Naive B cell (primary cell): ENCODE measurements at regions not wholly inside any gene's neighbourhood (a gene's known extent, or its start where the extent isn't known, plus 50 kb on each side); places are given as distances from the start of the nearest gene placed in this dataset.

ENCODE experiments used
- ATAC-seq, 2 donors: fragments of 150-1000 bp; cut with Tn5 transposase; 2 replicates each; pipeline ENCODE4 v1.10.0; 2021; ENCODE audit warnings: low read depth in 2 of 2, mild to moderate bottlenecking in 2 of 2, moderate library complexity in 2 of 2
- DNase-seq: peaks from one replicate; pipeline ENCODE4 v3.0.0; 2022
- H3K27ac Mint-ChIP-seq, 6 donors: one replicate each; pipeline ENCODE4 v1.8.0; 2020 to 2022; ENCODE audit warnings: mild to moderate bottlenecking in 6 of 6, mixed read lengths in 6 of 6, moderate library complexity in 5 of 6, inconsistent platforms in 2 of 6
- H3K27me3 Mint-ChIP-seq, 3 donors: one replicate each; pipeline ENCODE4 v1.8.0; 2021 to 2022; ENCODE audit warnings: mixed read lengths in 3 of 3, mild to moderate bottlenecking in 1 of 3
- H3K36me3 Mint-ChIP-seq, 2 donors: one replicate each; pipeline ENCODE4 v1.8.0; 2020 to 2022; ENCODE audit warnings: mixed read lengths in 2 of 2, inconsistent platforms in 1 of 2, mild to moderate bottlenecking in 1 of 2
- H3K4me1 Mint-ChIP-seq, 3 donors: one replicate each; pipeline ENCODE4 v1.8.0; 2020 to 2022; ENCODE audit warnings: mixed read lengths in 3 of 3, inconsistent platforms in 1 of 3, mild to moderate bottlenecking in 1 of 3, moderate library complexity in 1 of 3
- H3K4me3 Mint-ChIP-seq, 8 donors: one replicate each; pipeline ENCODE4 v1.8.0; 2020 to 2022; ENCODE audit warnings: mild to moderate bottlenecking in 8 of 8, mixed read lengths in 8 of 8, moderate library complexity in 8 of 8, inconsistent platforms in 2 of 8
- H3K9me3 Mint-ChIP-seq, 7 donors: one replicate each; pipeline ENCODE4 v1.8.0; 2020 to 2022; ENCODE audit warnings: mixed read lengths in 7 of 7, mild to moderate bottlenecking in 5 of 7, inconsistent platforms in 2 of 7, moderate library complexity in 1 of 7

DNA sequence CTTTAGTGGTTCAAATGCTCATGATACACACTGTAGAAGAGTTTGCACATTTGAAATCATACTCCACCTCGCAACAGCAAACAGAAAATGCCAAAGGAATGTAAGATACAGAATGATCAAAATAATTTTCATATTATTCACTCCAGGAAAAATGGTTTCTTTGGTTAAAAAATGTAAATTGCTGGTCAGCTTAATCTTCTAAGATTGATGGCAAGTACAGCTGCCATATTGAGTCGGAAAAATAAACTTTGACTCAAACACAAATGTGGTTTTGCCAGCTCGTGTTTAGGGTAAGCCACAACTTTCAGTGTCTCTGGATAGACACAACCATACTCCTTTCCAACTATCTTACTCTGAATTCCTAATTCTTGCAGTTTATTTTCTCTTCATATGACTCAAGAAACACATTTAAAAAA lies 154.9 kb upstream of the SMIM21 start:
- H3K27ac Mint-ChIP-seq: no peak overlapping the region
- H3K4me3 Mint-ChIP-seq: no peak overlapping the region
- no peaks in the 10 kb centered on the region for H3K27me3 Mint-ChIP-seq
- H3K36me3 Mint-ChIP-seq: no peaks in the 10 kb centered on the region
- peaks cover 0 to 6% (median 0%) of the 10 kb centered on the region in 7 donors for H3K9me3 Mint-ChIP-seq
- DNase-seq (no peak), ATAC-seq (no peak)
- H3K4me1 Mint-ChIP-seq: no peaks in the 10 kb centered on the region

DNA sequence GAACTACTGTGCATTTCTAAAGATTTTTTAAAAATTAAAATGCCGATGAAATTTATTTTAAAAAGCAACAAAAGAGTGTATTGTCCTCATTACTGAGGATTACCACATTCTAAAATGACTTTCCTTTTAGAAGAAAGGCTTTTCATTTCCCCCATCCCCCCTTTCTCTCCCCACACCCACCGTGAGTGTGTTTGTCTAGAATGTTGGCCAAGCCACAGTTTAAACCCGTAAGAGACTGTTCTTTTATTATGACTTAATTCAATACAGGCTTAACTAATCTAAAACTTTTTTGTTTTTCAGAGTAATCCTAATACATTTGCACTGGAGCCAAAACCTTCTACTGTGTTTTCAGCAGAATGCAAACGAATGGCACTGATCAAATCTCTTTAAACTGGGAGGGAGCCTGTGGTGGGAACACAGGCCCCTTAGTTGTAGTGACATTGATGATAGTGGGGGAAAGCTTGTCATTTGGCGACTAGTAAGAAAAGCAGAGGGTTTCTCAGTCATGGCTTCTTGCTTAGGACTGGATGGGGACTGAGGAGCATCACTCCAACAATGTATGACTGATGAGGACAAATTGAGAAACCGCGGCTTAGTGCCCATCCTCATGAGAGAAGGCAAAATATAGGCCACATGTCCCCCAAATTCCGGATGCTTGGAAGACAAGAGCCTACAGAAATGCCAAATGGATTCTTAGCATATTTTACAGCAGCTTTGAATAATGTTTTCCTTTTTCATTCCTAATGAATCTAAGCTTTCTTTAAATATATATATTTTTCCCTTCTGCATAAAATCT lies 154.0 kb upstream of the SMIM21 start:
- H3K27me3 Mint-ChIP-seq: no peaks in the 10 kb centered on the region
- DNase-seq: no peak
- H3K4me3 Mint-ChIP-seq: no peak overlapping the region
- peaks cover 0 to 11% (median 0%) of the 10 kb centered on the region in 7 donors for H3K9me3 Mint-ChIP-seq
- H3K27ac Mint-ChIP-seq: no peak overlapping the region
- ATAC-seq: no peak
- H3K36me3 Mint-ChIP-seq: no peaks in the 10 kb centered on the region
- no peaks in the 10 kb centered on the region for H3K4me1 Mint-ChIP-seq

DNA sequence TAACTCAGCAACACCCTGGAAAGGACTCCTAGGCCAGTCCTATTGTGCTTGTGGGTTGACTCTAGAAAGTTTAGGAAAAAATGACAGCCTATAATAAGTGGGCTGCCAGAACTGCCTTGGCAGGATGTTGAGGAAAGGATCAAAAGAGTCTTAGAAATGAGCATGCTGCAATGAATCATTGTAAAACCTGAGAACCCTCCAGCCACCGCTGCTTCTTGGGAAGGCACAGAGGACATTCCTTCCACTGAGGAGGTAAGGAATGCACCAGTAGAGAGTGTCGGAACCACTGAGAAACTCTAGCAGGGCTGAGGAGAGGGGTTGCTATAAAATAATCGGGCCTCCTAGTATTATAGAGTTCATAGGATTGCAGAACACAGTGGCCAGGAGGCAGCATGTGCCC lies 146.7 kb upstream of the SMIM21 start:
- DNase-seq (no peak), ATAC-seq (no peak)
- Mint-ChIP-seq H3K4me1 (no peaks in the 10 kb centered on the region), H3K36me3 (no peaks in the 10 kb centered on the region), H3K27me3 (no peaks in the 10 kb centered on the region), H3K27ac (no peak overlapping the region), H3K9me3 (peaks cover 0 to 13% (median 5%) of the 10 kb centered on the region in 7 donors), H3K4me3 (no peak overlapping the region)

DNA sequence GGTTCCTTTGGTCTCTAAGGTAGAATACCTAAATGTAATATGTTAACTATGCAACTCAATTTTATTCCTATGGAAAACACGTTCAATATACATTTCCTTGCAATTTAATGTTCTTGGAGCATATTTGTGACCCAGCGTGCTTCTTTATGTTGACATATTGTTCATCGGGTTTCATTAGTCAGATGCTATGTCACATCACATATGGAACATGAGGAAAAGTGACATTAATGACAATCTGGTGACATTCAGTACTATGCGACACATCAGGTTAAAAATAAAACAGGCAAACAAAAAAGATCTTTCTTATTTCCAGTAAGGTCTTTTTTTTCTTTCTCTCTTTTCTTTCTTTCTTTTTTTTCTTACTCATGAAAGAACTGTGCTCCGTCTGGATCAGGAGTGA lies 135.6 kb upstream of the SMIM21 start:
- Mint-ChIP-seq H3K36me3 (no peaks in the 10 kb centered on the region), H3K9me3 (peaks cover 0 to 11% (median 2%) of the 10 kb centered on the region in 7 donors), H3K4me3 (no peak overlapping the region), H3K4me1 (no peaks in the 10 kb centered on the region), H3K27me3 (no peaks in the 10 kb centered on the region), H3K27ac (no peak overlapping the region)
- DNase-seq: no peak
- no peak for ATAC-seq

DNA sequence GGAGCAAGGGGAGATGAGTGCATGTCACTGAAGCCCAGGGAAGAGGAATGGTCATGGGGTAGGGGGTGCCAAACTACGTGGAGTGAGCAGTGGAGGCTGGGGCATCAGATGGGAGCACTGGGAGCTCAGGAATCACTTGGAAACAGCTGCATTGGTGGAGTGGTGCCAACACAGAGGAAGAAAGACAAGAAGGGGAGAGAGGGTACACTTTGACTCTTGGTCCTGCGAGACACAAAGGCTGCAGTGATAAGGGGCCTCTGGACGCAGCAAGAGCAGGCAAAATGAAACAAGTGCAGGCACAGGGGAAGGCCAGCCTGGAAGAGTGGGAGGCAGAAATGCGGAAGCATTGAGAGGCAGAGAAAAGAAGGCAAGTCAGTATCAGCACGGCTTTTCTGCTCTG lies 134.7 kb upstream of the SMIM21 start:
- ATAC-seq (no peak), DNase-seq (no peak)
- no peaks in the 10 kb centered on the region for H3K27me3 Mint-ChIP-seq
- H3K36me3 Mint-ChIP-seq: no peaks in the 10 kb centered on the region
- H3K9me3 Mint-ChIP-seq: peaks cover 0 to 11% (median 2%) of the 10 kb centered on the region in 7 donors
- H3K4me3 Mint-ChIP-seq: no peak overlapping the region
- H3K4me1 Mint-ChIP-seq: no peaks in the 10 kb centered on the region
- H3K27ac Mint-ChIP-seq: no peak overlapping the region

DNA sequence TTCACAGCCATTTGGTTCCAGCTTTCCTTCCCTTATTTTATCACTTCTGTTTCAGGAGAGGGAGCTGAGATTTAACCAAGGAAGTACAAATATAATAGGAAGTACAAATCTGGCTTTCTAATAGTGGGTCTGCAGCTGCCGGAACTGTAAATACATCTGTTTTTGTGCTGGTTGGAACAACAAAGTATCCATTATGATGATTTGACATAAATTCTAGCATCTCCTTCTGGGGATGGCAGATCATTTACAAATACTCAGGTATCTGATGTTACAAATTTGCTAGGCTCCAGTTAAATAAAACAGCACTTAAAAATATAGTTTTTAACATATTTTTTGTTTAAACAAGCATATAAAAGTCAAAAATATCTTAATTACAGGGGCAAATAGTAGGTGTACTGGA lies 131.3 kb upstream of the SMIM21 start:
- Mint-ChIP-seq H3K4me1 (no peaks in the 10 kb centered on the region), H3K27ac (no peak overlapping the region), H3K9me3 (peaks cover 0 to 6% (median 0%) of the 10 kb centered on the region in 7 donors), H3K36me3 (no peaks in the 10 kb centered on the region), H3K4me3 (no peak overlapping the region), H3K27me3 (no peaks in the 10 kb centered on the region)
- ATAC-seq: no peak
- no peak for DNase-seq

DNA sequence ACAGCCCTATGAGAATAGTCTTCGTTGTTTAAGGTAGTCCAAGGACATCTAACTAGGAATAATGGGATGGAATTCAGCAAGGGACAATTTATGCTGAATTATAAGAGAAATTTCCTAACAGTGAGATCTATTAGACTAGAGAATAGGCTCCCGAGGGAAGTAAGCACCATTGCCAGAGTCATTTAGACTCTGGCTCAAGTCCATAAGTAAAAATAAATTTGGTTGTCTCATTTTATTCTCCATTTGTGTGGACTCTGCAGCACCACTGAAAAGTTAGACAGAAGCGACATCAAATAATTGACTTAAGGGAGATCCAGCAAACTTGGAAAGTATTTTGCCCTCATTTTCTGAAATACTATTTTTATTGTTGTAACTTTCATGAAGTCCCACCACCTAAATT lies 129.3 kb upstream of the SMIM21 start:
- Mint-ChIP-seq H3K4me1 (no peaks in the 10 kb centered on the region), H3K36me3 (no peaks in the 10 kb centered on the region), H3K27ac (no peak overlapping the region), H3K9me3 (peaks cover 0 to 3% (median 0%) of the 10 kb centered on the region in 7 donors), H3K27me3 (peaks cover 0 to under 1% (median 0%) of the 10 kb centered on the region in 3 donors), H3K4me3 (no peak overlapping the region)
- ATAC-seq (no peak), DNase-seq (no peak)

DNA sequence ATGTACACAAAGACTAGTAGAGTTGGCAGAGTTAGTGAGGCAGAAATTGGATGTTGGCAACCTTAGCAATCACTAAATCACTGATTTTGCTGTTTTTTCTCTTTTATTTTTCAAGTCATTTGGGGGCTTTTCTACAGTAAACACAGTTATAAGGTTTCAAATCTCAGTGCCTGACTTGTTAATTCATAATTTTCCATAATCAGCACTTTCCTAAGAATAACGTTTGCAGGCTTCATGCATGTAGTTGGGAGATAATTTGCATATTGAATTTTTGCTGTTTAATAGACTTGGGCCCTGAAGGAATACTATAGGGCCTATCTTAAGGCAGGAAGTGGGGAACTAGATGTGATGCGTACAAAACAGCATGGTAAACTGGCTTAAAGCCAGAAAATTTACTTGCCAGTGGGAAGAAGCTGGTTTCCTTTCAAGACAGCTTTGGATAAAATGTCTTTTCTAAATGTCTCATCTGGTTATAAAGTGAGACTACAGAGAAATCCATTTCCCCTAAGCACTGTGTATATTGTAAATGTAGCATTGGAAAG lies 127.2 kb upstream of the SMIM21 start:
- Mint-ChIP-seq H3K9me3 (peaks cover 0 to 3% (median 0%) of the 10 kb centered on the region in 7 donors), H3K27me3 (peaks cover 4 to 9% (median 8%) of the 10 kb centered on the region in 3 donors), H3K4me1 (no peaks in the 10 kb centered on the region), H3K4me3 (no peak overlapping the region), H3K36me3 (no peaks in the 10 kb centered on the region), H3K27ac (no peak overlapping the region)
- DNase-seq: no peak
- no peak for ATAC-seq

DNA sequence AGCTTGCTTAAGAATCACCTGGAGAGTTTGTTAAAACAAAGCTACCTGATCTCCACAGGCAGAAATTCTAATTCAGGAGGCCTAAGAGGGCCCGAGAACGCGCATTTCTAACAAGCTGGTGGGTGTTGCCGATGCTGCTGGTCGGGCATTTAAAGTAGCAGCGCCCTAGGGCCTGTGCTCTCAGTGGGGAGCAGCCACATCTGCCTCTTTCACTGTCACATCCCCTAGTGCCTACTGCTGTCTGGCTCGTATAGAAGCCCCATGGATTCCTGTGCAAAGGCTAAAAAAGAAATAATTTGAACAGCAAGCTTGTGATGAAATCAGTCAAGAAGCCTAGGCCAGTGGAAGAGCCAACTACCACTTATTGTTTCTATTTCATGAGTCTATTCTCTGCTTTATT lies 126.7 kb upstream of the SMIM21 start:
- Mint-ChIP-seq H3K9me3 (peaks cover 0 to 6% (median under 1%) of the 10 kb centered on the region in 7 donors), H3K4me1 (no peaks in the 10 kb centered on the region), H3K27ac (no peak overlapping the region), H3K27me3 (peaks cover 4 to 15% (median 8%) of the 10 kb centered on the region in 3 donors), H3K36me3 (no peaks in the 10 kb centered on the region), H3K4me3 (no peak overlapping the region)
- no peak for DNase-seq
- ATAC-seq: no peak

DNA sequence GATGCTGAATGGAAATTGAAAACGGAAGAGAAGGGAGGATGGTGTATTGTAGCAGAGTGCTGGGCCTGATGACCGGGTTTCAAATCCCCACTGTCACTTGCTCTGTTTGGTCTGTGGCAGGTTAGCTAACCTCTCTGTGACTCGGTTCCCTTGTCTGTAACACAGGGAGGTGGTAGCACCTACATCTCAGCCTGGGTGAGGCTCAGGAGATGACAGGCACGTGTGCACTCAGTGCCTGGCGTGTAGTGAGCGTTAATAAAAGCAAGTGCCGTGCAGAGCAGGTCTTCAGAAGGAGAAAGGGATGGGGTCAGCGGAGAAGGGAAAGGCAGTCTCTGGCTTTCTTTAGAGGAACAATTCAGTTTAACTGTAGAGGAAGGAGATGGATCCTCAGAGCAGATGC lies 125.5 kb upstream of the SMIM21 start:
- Mint-ChIP-seq H3K4me1 (no peaks in the 10 kb centered on the region), H3K27ac (no peak overlapping the region), H3K9me3 (peaks cover 0 to 7% (median 4%) of the 10 kb centered on the region in 7 donors), H3K36me3 (no peaks in the 10 kb centered on the region), H3K27me3 (peaks cover 4 to 17% (median 8%) of the 10 kb centered on the region in 3 donors), H3K4me3 (no peak overlapping the region)
- ATAC-seq: no peak
- no peak for DNase-seq

DNA sequence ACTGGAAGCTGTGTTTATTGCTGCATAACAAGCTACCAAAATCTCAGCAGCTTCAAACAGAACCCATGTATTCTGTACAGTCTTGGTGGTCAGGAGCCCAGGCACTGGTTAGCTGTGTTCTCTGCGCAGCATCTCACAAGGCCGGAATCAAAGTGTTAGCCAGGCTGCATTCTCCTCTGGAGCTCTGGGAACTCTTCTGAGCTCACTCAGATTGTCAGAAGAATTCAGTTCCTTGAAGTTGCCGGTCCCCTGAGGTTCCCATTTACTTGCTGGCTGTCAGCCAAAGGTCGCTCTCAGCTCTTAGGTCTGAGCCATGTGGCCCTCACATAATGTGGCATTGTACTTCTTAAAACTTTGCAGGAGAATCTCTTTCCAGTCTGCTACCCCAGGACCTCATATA lies 123.6 kb upstream of the SMIM21 start:
- H3K27me3 Mint-ChIP-seq: peaks cover 4 to 17% (median 8%) of the 10 kb centered on the region in 3 donors
- H3K27ac Mint-ChIP-seq: no peak overlapping the region
- H3K9me3 Mint-ChIP-seq: peaks cover 0 to 11% (median 4%) of the 10 kb centered on the region in 7 donors
- no peaks in the 10 kb centered on the region for H3K4me1 Mint-ChIP-seq
- DNase-seq: no peak
- no peak overlapping the region for H3K4me3 Mint-ChIP-seq
- ATAC-seq: no peak
- H3K36me3 Mint-ChIP-seq: no peaks in the 10 kb centered on the region

DNA sequence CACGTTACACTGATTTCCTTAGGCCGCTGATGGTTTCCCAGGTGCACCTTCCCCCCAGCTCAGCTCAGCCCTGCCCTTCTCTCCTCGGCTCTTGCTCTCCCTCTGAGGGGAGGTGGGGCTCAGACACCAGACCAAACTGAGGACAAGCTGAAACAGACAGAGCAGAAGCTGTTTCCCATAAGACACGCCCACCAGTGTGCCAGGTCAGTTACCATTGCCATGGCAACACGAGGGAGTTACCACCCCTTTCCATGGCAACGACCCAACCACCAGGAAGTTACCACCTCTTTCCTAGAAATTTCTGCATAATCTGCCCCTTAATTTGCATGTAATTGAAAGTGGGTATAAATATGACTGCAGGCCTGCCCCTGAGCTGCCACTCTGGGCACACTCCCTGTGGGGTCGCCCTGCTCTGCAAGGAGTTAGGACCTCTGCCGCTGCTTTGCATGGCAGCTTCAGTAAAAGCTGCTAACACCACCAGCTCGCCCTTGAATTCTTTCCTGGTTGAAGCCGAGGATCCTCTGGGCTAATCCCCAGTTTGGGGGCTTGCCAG lies 120.9 kb upstream of the SMIM21 start:
- Mint-ChIP-seq H3K4me1 (no peaks in the 10 kb centered on the region), H3K4me3 (no peak overlapping the region), H3K27me3 (peaks cover 4 to 17% (median 8%) of the 10 kb centered on the region in 3 donors), H3K9me3 (peaks cover 0 to 11% (median 4%) of the 10 kb centered on the region in 7 donors), H3K36me3 (no peaks in the 10 kb centered on the region), H3K27ac (no peak overlapping the region)
- ATAC-seq (no peak), DNase-seq (no peak)

DNA sequence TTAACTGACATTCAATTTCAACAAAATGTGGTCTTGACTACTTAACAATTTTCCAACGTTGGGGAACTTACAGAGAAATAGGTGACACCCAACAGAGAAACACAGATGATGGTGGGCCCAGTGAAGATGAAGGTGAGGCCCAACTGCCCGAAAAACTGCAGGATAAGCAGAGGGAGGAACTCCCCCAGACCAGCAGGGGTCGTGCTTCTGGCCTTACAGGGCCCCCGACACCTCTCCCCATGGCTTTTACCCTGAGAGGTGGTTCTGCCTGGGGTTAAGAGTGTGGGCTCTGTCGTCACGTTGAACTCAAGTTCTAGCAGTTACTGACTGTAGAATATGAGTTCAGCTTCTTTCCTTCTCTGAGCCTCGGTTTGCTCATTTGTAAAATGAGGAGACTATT lies 119.5 kb upstream of the SMIM21 start:
- Mint-ChIP-seq H3K27ac (no peak overlapping the region), H3K4me1 (no peaks in the 10 kb centered on the region), H3K4me3 (no peak overlapping the region), H3K36me3 (no peaks in the 10 kb centered on the region), H3K9me3 (peaks cover 0 to 11% (median 4%) of the 10 kb centered on the region in 7 donors), H3K27me3 (peaks cover 4 to 17% (median 8%) of the 10 kb centered on the region in 3 donors)
- ATAC-seq (no peak), DNase-seq (no peak)

DNA sequence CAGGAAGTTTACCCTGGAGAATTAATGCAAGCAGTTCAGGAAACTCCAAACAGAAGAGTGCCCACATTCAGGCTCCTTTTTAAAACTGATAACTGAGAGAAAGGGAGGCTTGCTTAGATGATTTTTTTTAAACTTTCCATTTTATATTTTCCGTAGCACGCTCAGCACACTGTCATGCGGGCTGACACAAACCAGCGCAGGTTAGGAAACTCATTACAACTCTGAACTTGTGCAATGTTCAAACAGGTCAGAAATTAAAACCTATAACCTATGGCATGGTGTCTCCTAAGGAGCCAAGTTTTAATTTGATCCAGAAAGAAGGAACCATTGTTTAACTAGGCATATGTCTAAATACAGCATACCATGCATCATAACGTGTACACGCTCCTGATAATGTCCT lies 117.7 kb upstream of the SMIM21 start:
- no peak for DNase-seq
- Mint-ChIP-seq H3K4me3 (no peak overlapping the region), H3K36me3 (no peaks in the 10 kb centered on the region), H3K4me1 (no peaks in the 10 kb centered on the region), H3K27me3 (peaks cover under 1 to 12% (median 3%) of the 10 kb centered on the region in 3 donors), H3K27ac (no peak overlapping the region), H3K9me3 (peaks cover 0 to 11% (median 4%) of the 10 kb centered on the region in 7 donors)
- no peak for ATAC-seq
